Calu3 (cell line): ENCODE measurements at regions not wholly inside any gene's neighbourhood (a gene's known extent, or its start where the extent isn't known, plus 50 kb on each side); places are given as distances from the start of the nearest gene placed in this dataset.

ENCODE experiments used
- BruUV-seq: library from RNA; stranded (reverse); fragments of 400-500 nt; replicated peaks from 2 replicates; lab custom pipeline; 2021; lab: Mats Ljungman, UMichigan
- CTCF ChIA-PET: fragments of 300-600 bp; sonication (Branson Sonifier 250); formaldehyde crosslinking; loops from one replicate; lab custom pipeline; 2022; ENCODE audit warnings: antibody characterized with exemption; lab: Charles Lee
- DNase-seq: peaks from one replicate; pipeline ENCODE4 v3.0.0; 2022
- H3K27ac Mint-ChIP-seq: one replicate; pipeline ENCODE4 v1.8.0; 2022; ENCODE audit warnings: mixed read lengths; ENCODE audit not compliant: unreplicated experiment
- H3K27me3 Mint-ChIP-seq: one replicate; pipeline ENCODE4 v1.8.0; 2022; ENCODE audit warnings: mixed read lengths; ENCODE audit not compliant: unreplicated experiment
- H3K36me3 Mint-ChIP-seq: one replicate; pipeline ENCODE4 v1.8.0; 2022; ENCODE audit warnings: mild to moderate bottlenecking, moderate library complexity, mixed read lengths; ENCODE audit not compliant: insufficient read depth, unreplicated experiment
- H3K4me1 Mint-ChIP-seq: one replicate; pipeline ENCODE4 v1.8.0; 2022; ENCODE audit warnings: mild to moderate bottlenecking, low read depth, mixed read lengths; ENCODE audit not compliant: unreplicated experiment
- H3K4me3 Mint-ChIP-seq: one replicate; pipeline ENCODE4 v1.8.0; 2022; ENCODE audit warnings: mild to moderate bottlenecking, low read depth, moderate library complexity, mixed read lengths; ENCODE audit not compliant: unreplicated experiment
- H3K9me3 Mint-ChIP-seq: one replicate; pipeline ENCODE4 v1.8.0; 2022; ENCODE audit warnings: low read depth, mixed read lengths; ENCODE audit not compliant: unreplicated experiment
- CTCF ChIP-seq: fragments of 200-600 bp; IDR thresholded peaks from one replicate; pipeline ENCODE4 v1.8.0; 2022; ENCODE audit warnings: antibody characterized with exemption; ENCODE audit not compliant: unreplicated experiment
- intact Hi-C: fragments of 100-400 bp; cut with micrococcal nuclease; formaldehyde crosslinking; loops from one replicate; pipeline ENCODE4 v1.10.0; 2022; ENCODE audit not compliant: unreplicated experiment

- DNase-seq: no peak
- no peak overlapping the region for H3K4me3 Mint-ChIP-seq
- H3K9me3 Mint-ChIP-seq: no peaks in the 10 kb centered on the region
- no peaks in the 10 kb centered on the region for H3K36me3 Mint-ChIP-seq
- no TSS peak for BruUV-seq
- CTCF ChIA-PET: no interaction called here
- no peaks in the 10 kb centered on the region for H3K4me1 Mint-ChIP-seq
- no peak for TF ChIP-seq CTCF
- H3K27ac Mint-ChIP-seq: no peak overlapping the region
- intact Hi-C loops: no loop called here
- H3K27me3 Mint-ChIP-seq: no peaks in the 10 kb centered on the region
Measured at GRCh38 chr1:194478731-194479130, 1292.3 kb upstream of the B3GALT2 start.

GRCh38 chr1:194477908-194478307, 1291.5 kb upstream of the B3GALT2 start:
- DNase-seq: no peak
- no peak for TF ChIP-seq CTCF
- Mint-ChIP-seq H3K4me3 (no peak overlapping the region), H3K9me3 (peaks cover 2% of the 10 kb centered on the region), H3K4me1 (no peaks in the 10 kb centered on the region), H3K27me3 (no peaks in the 10 kb centered on the region), H3K27ac (no peak overlapping the region), H3K36me3 (no peaks in the 10 kb centered on the region)
- BruUV-seq: no TSS peak
- CTCF ChIA-PET: interaction anchor here (0.6 to 1.1 kb wide), 2 partner anchors 11 to 1121 kb away, joined by 3 to 5 read pairs; no protein-coding TSS in a partner anchor
- intact Hi-C loops: no loop called here

- no peaks in the 10 kb centered on the region for H3K27me3 Mint-ChIP-seq
- no peak for TF ChIP-seq CTCF
- BruUV-seq: no TSS peak
- peaks cover 3% of the 10 kb centered on the region for H3K9me3 Mint-ChIP-seq
- intact Hi-C loops: no loop called here
- CTCF ChIA-PET: interaction anchor here (1.1 kb wide), 1 partner anchor 12 kb away, joined by 3 read pairs; no protein-coding TSS in a partner anchor
- no peaks in the 10 kb centered on the region for H3K4me1 Mint-ChIP-seq
- no peak for DNase-seq
- no peaks in the 10 kb centered on the region for H3K36me3 Mint-ChIP-seq
- H3K4me3 Mint-ChIP-seq: no peak overlapping the region
- H3K27ac Mint-ChIP-seq: no peak overlapping the region
Measured at GRCh38 chr1:194476872-194477271, 1290.5 kb upstream of the B3GALT2 start.

- H3K4me3 Mint-ChIP-seq: no peak overlapping the region
Measured at GRCh38 chr1:194476351-194476750, 1289.9 kb upstream of the B3GALT2 start.

More at GRCh38 chr1:194476351-194476750, 1289.9 kb upstream of the B3GALT2 start:
- CTCF ChIA-PET: no interaction called here
- Mint-ChIP-seq H3K36me3 (no peaks in the 10 kb centered on the region), H3K4me1 (no peaks in the 10 kb centered on the region), H3K9me3 (peaks cover 3% of the 10 kb centered on the region), H3K27ac (no peak overlapping the region), H3K27me3 (no peaks in the 10 kb centered on the region)
- no TSS peak for BruUV-seq
- TF ChIP-seq CTCF: no peak
- no peak for DNase-seq
- intact Hi-C loops: no loop called here
